H1 (cell line): ENCODE measurements at regions not wholly inside any gene's neighbourhood (a gene's known extent, or its start where the extent isn't known, plus 50 kb on each side); places are given as distances from the start of the nearest gene placed in this dataset.

ENCODE experiments used
- ATF2 ChIP-seq: IDR thresholded peaks from 2 replicates; pipeline ENCODE4 v1.6.1; 2012; ENCODE audit warnings: low read length, inconsistent platforms
- CHD1 ChIP-seq: IDR thresholded peaks from 2 replicates; pipeline ENCODE4 v1.6.1; 2012; ENCODE audit warnings: low read depth, low read length, improper control_type of control experiment
- CHD7 ChIP-seq: fragments of 300-600 bp; sonication (generic); IDR thresholded peaks from 2 replicates; pipeline ENCODE4 v1.7.1; 2012; ENCODE audit warnings: low read length, moderate library complexity, mild to moderate bottlenecking, inconsistent platforms; ENCODE audit not compliant: insufficient replicate concordance
- KDM1A ChIP-seq: fragments of 200-600, 300-600 bp; sonication (generic); IDR thresholded peaks from 2 replicates; pipeline ENCODE4 v1.7.1; 2016; ENCODE audit warnings: mild to moderate bottlenecking, low read length, borderline replicate concordance
- KDM4A ChIP-seq: IDR thresholded peaks from one replicate; pipeline ENCODE4 v1.7.1; 2012; ENCODE audit warnings: low read depth, mild to moderate bottlenecking, moderate library complexity, low read length, inconsistent platforms; ENCODE audit not compliant: severe bottlenecking
- RAD21 ChIP-seq, 2 experiments: IDR thresholded peaks in 1 of 2; conservative IDR thresholded peaks in 1 of 2; 2 replicates each; pipeline ENCODE4 v1.6.1; 2011; ENCODE audit warnings: low read depth in 2 of 2, low read length in 2 of 2, improper control_type of control experiment in 1 of 2, inconsistent platforms in 1 of 2, mild to moderate bottlenecking in 1 of 2, moderate library complexity in 1 of 2
- SIN3A ChIP-seq, 2 experiments: IDR thresholded peaks in 1 of 2; conservative IDR thresholded peaks in 1 of 2; 2 replicates each; pipeline ENCODE4 v1.6.1; 2011 to 2012; ENCODE audit warnings: low read length in 2 of 2, improper control_type of control experiment in 1 of 2, low read depth in 1 of 2, mild to moderate bottlenecking in 1 of 2
- SP1 ChIP-seq: IDR thresholded peaks from 2 replicates; pipeline ENCODE4 v1.6.1; 2011; ENCODE audit warnings: low read depth, low read length
- SP4 ChIP-seq: IDR thresholded peaks from 2 replicates; pipeline ENCODE4 v1.6.1; 2012; ENCODE audit warnings: low read length, inconsistent platforms
- TEAD4 ChIP-seq: IDR thresholded peaks from 2 replicates; pipeline ENCODE4 v1.6.1; 2012; ENCODE audit warnings: low read depth, low read length, inconsistent platforms, mixed read lengths

- TF ChIP-seq CHD7: no peak
- no peak for TF ChIP-seq SIN3A (conservative IDR thresholded peaks at IDR 0.05 in 1 of 2, IDR thresholded peaks at IDR 0.05 in 1 of 2; ENCODE audit: low read depth in 1 of 2, low read length in 2 of 2)
- TF ChIP-seq CHD1: no peak
- no peak for TF ChIP-seq KDM4A
- TF ChIP-seq KDM1A: no peak
- TF ChIP-seq ATF2: no peak
- no peak for TF ChIP-seq RAD21 (IDR thresholded peaks at IDR 0.05 in 1 of 2, conservative IDR thresholded peaks at IDR 0.05 in 1 of 2; ENCODE audit: low read depth in 2 of 2, low read length in 2 of 2)
- TF ChIP-seq TEAD4: no peak
- no peak for TF ChIP-seq SP4
- no peak for TF ChIP-seq SP1
Measured at GRCh38 chr2:31784868-31785267, 204.1 kb upstream of the SRD5A2 start (continued).
